ENCODE measurements at regions not wholly inside any gene's neighbourhood (a gene's known extent, or its start where the extent isn't known, plus 50 kb on each side); places are given as distances from the start of the nearest gene placed in this dataset.
A peak's percentile ranks its signal among the peaks of the same experiment; 100 is the strongest.

- peak in 1 of 3 donors; percentile 8 for DNase-seq
- Histone ChIP-seq H3K4me3 (no peak overlapping the region), H3K4me1 (ENCODE audit: low read depth) (no peaks in the 10 kb centered on the region), H3K36me3 (ENCODE audit: low read depth) (no peaks in the 10 kb centered on the region), H3K9me3 (peaks cover 24% of the 10 kb centered on the region)
- no peak for ATAC-seq
- no peak for TF ChIP-seq CTCF (IDR thresholded peaks at IDR 0.05)
- intact Hi-C loops (cut with DNase I, micrococcal nuclease) = no loop called here
Observed at GRCh38 chr1:29379443-29380073, 143.2 kb downstream of the PTPRU start.

Data from mucosa of descending colon (tissue), 3 donors.